ENCODE measurements at regions not wholly inside any gene's neighbourhood (a gene's known extent, or its start where the extent isn't known, plus 50 kb on each side); places are given as distances from the start of the nearest gene placed in this dataset.

DNA sequence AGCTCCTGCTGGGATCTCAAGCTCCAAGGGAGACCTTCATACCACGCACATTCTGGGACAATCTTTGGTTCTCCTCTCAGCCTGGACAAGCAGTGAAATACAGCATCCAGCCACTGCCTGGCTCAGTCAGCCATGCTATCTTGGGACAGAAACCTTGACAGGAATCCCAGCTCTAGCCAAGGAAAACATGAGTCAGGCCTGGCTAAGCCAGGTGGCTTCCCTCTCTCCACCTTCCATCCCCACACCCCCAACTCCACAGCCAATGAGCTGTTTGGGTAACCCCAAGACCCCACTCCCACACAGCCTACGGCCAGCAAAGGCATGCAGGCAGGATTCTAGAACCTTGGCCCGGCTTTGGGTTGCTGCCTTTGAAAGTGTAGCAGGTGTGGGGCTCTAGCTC is 64.9 kb downstream of the MCFD2 start:
- DNase-seq: peak; percentile 67

DNA sequence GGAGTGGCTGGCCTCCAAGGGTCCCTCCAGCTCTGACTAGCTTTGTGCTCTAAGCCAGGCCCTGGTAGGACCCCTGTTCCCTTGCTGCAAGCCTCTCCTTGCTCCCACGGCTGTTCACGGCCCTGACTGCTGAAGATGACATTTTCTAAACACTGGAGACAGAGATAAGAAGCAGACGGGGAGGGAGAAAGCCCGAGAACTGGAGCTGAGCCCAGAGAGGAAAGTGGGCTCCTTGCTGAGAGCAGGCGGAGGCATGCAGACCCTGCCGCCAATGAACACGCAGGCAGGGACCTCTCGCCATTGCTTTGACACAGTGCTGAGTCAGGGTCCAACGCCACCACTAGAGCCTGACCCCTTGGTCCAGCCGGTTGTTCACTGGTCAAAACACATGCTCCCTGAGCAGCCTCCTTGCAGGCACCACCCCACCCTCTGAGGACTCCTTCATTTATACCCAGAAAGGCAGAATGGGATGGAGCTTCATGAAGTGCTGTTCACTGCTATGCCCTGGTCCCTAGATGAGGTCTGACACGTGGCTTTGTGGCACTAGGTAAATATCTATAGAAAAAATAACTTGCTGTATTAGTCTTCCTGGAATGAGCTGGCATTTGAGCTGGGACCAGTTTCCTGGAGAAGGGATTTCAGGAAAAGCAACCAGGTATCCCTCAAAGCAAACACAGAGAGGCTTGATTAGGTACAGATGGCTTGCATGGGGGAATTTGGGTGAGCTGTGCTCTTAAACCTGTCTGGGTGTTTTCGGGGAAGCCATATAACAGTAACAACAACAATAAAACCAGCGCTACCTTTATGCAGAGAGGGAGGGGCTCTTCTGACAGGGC is 65.7 kb downstream of the MCFD2 start:
- DNase-seq: no peak

DNA sequence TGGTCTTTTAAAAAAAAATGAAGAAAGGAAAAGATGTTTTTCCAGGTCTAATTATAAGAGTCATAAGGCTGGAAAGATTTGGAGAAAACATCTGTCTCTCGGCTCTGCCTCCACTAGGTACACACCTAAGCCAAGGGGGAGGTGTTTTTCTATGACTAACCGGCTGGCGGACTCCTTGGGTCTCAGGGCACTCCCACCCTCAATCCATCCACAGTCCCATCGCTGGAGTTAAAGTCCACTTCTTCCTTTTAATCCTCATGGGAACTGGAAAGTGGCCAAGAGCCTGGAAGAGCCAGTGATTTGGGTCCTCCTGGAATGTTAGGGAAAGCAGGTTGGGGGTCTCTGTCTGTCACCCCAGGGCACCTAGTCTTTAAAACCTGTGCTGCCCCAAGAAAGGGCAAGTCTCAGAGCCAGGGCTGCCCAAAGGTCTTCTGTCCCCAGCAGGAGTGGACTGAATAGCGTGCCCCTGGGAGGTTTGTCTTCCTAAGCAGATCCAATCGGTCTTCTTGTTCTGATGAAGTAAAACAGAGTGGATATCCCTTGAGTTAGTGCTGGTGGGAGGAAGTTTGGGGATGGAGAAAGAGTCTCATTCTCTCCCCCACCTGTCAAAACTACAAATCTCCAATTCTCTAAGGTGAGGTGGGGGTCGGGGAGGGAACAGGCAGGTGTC is 66.4 kb downstream of the MCFD2 start:
- peak; percentile 59 for DNase-seq

DNA sequence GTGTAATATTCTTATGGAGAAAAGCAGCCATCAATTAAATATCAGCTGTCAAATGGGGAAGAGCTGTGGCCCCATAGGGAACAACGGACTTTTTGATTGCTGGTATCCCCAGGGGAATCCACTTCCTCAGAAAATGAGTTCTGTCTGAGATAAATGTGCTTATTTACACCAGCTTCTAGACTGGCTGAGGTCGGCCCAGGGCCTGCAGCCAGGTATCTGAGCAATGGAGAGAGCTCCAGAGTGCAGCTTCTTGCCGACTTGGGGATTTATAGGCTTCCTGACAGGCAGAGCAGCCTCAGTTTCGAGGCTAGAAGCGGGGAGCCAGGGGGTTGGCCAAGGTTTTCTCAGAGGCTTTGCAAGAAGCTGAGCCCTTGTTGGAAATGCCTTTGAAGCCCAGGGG is 67.2 kb downstream of the MCFD2 start:
- peak; percentile 54 for DNase-seq

DNA sequence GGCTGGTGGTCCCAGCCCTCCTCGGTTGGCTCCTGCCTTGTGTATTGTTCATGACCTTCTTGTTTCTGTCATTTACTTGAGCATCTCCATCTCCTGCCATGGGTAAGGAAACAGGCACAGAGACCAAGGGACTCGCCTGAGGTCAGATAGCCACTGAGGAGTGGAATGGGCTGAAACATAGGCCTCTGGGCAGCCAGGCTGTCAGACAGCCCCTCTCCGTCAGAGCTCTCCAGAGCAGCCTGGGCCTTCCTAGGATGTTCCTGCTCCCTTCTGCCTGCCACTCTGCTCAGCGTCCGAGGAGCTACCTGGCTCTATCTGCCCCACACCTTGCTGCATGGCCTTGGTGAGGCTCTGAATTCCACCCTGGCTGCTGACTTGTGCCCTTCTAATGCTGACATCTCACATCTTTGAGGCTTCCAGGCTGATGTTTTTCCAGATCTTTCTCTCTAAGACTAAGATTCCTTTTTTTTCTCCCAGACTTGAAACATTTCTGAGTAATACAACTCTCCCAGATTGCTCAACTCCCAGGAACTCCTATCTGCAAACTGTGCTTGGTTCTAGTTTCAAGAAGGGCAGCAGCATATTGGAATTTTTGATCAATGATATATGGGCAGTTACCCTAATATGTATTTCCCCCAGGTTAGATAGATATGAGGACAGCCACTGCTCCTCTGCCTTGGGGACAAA is 67.7 kb downstream of the MCFD2 start:
- peak; percentile 40 for DNase-seq

DNA sequence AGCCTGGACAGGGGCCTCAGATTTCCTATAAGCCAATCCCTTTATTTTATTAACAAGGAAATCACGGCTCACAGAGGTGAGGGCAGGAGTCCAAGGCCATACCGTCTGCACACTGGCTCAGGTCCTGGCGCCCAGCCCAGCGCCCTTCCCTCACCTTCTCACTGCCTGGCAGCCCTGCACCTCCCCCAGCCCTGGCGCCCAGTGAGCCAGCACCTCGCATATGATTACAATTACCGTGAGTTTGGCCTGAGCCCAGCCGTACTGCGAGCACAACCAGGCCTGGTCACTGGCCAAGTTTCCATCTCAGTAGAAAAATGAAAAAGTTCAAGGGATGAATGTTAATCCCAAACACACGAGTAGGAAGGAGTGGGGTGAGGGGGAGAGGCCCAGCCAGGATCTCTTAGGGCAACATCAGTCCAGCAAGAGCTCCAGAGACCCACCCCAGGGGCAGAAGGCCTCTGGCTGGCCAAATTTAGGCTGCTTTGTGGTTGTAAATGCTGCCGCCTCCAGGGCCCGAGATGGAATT is 68.4 kb downstream of the MCFD2 start:
- peak; percentile 92 for DNase-seq

DNA sequence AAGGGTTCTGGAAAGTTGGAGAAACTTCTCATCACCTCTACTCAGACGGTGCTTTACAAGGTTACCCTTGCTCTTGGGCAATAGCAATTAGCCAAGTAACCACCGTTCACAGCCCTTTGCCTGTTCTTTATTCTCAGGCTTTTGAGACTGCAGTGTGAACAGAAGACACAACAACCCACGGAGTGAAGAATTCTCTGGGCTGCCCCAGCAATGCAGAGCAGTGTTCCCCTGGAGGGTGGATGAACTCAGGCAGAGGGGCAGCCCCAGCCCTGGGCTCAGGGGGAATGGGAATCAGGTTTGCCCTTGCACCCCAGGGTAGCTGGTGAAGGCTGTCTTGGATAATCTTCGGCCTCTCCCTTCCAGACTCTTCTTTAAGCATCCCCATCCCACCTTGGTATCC is 69.1 kb downstream of the MCFD2 start:
- no peak for DNase-seq

DNA sequence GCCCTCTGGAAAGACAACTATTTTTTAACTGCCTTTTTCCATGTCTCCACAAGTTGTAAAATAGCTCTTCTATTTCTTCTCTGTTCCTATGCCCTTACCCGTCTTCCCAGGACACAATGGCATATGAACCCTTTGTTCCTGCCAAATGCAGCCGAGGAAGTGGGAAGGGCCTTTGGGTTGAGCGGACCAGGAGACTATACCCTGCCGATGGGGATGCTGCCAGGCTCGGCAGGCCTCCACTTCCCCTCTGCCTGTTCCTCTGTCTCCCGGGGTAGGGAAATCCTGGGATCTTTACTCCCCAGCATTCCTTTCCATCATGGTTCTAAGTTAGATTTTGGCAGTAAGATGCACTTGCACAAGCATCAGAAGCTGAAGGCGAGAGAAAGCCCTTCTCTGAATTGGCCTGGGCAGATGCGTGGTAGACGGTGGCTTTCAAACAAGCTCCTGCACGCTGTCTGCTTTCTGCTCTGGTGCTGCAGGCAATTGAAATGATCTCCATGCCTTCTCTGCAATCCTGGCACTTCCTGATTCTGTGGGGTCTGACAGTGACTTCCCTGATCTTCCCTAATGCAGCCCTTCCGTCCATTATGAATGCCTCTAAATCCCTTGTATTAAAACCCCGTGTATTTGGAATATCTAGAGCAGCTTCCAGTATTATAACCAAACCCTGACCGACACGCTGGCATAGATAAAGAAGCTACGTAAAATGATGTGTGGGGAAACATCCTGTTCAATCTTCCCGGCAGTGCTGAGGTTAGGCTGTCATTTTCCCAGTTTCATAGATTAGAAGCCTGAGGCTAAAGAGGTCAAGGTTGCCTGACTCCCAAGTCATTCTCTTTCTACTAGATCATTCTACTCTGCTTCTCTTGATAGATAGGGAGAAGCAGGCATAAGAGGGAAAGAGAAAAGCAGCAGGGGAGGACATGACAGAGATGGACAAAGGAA is 69.8 kb downstream of the MCFD2 start:
- no peak for DNase-seq

DNA sequence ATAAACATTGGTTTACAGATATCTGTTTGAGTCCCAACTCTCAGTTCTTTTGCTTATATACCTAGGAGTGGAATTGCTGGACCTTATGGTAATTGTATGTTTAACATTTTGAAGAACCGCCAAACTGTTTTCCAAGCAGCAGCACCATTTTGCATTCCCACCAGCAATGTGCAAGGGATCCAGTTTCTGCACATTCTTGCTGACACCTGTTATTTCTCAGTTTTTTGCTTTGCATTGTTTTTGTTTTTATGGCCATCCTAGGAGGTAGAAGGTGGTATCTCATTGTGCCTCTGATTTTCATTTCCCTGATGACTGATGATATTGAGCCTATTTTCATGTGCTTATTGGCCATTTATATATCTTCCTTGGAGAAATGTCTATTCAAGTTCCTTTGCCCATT is 71.2 kb downstream of the MCFD2 start:
- no peak for DNase-seq

DNA sequence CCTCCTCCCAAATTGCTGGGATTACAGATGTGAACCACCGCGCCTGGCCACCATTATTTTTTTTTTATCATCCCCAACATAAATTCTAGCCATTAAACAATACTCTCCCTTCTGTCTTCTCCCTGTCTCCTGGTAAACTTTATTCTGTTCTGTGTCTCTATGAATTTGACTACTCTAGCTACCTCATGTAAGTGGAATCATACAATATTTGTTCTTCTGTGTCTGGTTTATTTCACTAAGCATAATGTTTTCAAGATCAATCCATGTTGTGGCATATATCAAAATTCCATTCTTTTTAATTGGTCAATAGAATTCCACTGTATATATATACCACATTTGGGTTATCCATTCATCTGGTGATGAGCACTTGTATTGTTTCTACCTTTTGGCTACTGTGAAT is 71.6 kb downstream of the MCFD2 start:
- DNase-seq: no peak

DNA sequence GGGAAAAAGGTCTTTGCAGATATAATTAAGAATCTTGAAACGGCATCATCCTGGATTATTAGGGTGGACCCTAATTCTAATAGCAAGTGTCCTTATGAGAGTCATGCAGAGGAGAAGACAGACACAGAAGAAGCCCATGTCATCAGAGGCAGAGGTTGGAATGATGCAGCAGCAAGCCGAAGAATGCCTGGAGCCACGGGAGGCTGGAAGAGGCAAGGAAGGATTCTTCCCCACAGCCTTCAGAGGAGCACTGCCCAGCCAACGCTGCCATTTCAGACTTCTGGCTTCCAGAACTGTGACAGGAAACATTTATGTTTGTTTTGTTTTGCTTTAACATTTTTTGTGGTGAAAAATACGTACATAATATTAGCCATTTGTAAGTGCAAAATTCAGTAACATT is 72.3 kb downstream of the MCFD2 start:
- no peak for DNase-seq

DNA sequence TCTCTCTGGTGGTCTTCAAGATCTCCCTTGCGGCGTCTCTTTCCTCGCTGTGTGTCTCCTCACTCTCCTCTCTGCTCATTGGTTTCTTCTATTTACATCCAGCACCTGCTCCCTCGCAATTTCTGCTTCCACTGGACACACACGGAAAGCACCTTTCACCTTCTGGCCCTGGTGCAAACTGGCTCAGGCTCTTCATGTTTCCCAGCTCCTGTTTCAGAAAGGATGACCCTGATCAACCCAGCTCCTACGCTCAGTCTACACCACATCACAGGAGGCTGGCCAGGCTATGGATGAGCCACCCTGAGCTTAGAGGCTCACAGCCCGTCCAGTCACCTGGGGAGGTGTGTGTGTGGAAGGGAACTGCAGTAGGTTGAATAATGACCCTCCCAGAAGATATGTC is 72.7 kb downstream of the MCFD2 start:
- DNase-seq: no peak

DNA sequence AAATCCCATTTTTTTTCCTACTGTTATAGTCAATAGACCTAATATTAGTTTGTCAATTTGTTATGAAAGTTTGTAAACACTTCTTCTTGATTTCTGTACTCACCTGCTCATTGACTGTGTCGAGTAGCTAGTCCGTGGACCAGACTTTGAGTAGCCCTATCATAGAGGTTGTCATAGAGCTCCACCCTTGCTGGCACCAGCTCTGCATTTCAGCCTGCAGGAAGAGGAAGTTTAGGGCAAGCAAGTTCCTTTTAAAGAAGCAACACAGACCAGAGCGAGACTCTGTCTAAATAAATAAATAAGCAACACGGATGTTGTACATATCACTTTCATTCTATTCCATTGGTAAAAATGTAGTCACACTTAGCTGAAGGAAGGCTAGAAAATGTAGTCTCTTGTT is 74.0 kb downstream of the MCFD2 start:
- DNase-seq: no peak

DNA sequence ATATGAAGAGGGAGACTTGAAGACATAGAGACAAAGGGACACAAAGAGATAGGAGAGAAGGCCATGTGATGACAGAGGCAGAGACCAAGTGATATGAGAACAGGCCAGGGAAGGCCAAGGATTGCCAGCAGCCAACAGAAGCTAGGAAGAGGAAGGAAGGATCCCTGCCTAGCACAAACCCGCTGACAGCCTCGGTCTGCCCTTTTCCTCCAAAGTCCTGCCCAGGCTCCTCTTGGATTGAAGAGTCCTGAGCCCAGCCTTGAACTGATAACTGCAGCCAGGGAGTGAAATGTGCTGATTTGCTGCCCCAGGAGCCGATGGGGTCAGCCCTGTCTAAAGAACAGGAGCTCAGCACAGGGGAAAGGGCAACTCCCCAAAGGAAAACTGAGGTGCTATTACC is 76.6 kb downstream of the MCFD2 start:
- DNase-seq: no peak

DNA sequence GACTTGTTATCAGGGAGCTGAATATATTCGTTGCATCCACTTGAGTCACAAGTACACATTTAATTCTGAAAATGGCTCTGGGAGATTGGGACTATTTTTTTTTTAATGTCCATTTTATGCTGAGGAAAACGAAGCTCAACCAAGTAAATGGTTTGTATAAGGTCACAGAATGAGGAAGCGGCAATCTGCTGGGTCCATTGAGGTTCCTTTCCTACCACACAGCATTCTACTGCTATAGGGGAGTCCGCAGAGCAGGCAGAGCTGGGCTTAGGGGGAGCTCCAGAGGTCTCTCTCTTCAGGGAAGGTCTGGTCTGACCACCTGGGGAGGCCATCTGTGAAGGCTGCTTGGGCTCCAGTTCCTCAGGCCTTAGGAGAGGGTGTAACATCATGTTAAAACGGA is 77.9 kb downstream of the MCFD2 start:
- no peak for DNase-seq

DNA sequence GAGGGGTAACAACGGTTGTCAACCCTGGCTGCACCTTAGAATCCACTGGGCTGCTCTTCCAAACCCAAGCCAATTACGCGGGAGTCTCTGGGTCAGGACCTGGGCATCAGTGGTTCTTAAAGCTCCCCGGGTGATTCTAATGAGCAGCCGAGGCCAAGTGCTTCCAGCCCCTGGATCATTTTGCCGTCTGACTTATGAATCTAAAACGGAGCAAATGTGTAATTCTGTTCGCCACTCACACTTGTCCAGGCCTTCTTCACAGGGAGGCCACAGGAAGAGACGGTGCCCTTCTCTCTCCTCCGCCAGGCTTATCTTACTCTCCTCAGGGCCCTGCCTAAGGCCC is 78.5 kb downstream of the MCFD2 start:
- no peak for DNase-seq

DNA sequence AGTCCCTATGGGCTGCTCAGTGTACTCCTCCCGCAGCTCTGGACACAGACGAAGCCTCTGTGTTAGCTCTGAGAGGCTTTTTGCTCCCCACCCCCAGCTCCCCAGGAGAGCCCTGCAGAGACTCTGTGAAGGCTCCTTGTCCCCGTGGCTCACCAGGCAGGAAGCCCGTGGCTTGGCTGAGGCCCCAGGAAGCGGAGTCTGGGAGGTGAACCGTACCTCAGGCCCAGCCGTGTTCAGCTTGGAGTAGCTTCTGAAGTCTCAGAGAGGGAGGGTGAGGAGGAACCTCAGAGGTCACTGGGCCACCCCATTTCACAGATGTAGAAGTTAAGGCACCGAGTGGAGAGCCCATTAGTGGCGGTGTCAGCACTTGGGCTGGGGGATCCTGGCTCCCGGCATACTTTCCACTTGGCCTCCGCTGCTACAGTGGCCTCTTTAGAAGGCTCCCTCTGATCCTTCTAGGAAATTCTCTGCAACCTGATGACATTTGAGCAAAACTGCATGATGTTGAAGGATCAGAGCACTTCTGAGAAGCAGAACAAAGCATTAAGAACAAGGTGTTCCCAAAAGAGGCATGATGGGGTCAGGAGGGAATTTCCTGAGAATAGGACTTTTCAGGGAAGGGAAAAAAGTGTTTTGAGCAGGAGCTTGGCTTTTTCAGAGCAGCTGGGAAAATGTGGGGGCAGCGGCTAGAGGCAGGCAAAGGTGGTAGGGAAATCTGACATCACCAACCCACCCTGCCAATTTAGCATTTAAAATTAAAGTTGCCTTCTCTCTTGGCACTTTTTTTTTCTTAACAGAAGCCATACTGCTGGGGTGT is 79.1 kb downstream of the MCFD2 start:
- DNase-seq: no peak

DNA sequence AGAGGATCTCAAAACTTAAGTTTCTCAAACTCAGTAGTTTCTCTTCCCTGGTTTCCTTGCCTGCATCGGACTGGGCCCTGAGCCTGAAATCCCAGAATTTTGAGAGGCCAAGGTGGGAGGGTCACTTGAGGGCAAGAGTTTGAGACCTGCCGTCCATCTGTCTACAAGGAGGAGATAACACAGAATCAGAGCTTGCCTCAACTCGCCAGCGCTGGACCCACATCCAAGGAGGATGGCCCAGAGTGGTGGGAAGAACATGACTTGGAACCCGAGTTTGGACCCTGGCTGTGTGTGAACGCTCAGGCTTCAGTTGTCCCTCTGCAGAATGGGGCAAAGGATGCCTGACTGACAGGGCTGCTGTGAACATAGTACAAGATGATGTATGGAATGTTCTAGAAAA is 80.1 kb downstream of the MCFD2 start:
- no peak for DNase-seq

DNA sequence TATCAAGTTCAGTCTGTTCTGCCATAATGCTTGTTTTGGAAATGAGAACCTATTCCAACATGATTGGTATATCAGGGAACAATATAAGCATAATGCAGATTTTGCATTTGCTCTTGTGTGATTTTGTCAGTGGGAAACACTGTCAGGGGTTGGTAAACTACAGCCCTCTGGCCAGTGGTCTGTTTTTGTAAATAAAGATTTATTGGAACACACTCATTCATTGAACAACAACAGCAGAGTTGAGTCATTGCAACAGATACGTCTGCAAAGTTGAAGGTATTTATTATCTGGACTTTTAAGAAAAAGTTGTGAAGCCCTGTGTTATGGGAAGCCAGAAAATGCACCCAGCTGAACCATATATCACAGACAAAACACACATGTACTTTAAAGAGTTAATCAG is 83.1 kb downstream of the MCFD2 start:
- no peak for DNase-seq

DNA sequence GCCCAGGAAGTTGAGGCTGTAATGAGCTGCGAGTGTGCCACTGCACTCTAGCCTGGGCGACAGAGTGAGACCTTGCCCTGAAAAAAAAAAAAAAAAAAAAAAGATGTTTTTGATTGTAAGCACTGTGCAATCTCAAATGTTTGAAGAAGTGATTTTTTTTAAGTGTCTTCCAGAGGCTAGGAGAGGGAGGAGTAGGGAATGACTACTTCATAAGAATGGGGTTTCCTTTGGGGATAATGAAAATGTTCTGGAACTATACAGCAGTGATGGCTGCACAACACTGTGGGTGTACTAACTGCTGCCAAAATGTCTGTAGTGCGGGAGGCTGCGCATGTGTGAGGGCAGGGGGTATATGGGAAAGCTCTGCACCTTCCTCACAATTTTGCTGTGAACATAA is 83.7 kb downstream of the MCFD2 start:
- DNase-seq: no peak

DNA sequence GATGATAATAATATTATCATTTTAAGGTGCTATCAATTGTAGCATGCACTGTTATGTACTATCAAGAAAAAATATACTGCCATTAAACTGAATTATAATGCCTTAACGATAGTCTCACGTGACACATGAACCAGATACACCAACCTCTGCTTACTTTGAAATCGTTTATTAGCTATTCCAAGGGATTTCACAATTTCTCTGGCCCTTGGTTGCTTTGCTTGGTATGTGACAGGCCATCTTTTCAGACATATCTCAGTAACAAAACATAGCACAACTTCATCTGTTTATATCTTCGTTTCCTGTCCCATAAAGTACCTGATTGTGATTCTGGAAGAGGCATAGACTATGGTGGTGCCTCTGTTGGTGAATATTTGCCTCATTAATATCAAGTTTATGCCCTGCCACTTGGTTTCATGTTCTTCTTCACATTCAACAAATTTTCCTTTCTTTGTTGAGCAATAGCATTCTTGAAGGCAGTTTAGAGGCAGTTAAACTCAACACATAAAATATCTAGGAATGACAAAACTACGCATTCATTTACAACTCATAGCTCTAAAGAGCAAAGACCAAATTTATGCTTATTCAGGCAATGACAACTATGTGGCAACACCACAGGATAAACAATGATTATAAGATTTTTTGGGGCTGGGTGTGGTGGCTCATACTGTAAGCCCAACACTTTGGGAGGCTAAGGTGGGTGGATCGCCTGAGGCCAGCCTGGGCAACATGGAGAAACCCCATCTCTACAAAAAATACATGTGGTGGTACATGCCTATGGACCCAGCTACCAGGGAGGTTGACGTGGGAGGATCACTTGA is 84.3 kb downstream of the MCFD2 start:
- no peak for DNase-seq

All from hindlimb muscle (tissue), 1 donor.